ENCODE measurements at regions not wholly inside any gene's neighbourhood (a gene's known extent, or its start where the extent isn't known, plus 50 kb on each side); places are given as distances from the start of the nearest gene placed in this dataset.

DNA sequence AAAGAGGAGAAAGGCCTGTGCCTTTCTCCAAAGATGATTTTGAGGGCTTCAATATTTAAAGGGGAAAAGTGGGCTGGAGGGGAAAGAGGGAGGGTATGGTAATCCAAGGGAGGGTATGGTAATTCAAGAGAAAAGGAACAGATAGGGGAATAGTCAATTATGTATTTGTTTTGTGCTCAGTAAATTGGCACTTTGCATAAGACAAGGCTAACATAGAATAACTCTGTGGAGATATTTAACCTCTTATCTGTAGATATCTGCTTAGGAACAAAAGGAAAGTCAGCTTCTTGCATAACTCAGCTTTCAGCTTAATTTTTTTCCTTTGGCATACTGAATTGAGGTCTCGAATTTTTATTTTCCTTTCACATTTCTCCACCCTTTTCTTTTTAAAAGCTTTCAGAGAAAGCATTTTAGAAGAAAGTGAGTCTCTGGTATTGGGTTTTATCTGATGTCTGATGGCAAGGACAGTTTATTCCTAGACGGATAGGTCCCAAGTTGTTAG, 119.9 kb upstream of the F3 start:
- TF ChIP-seq CSDC2 (CRISPR knock-in tag; IDR thresholded peaks at IDR 0.05) (no peak), ISL1 (CRISPR knock-in tag; IDR thresholded peaks at IDR 0.05) (no peak)
